T47D (cell line): ENCODE measurements at regions not wholly inside any gene's neighbourhood (a gene's known extent, or its start where the extent isn't known, plus 50 kb on each side); places are given as distances from the start of the nearest gene placed in this dataset.
"Not testable (repeated sequence)": the region's sequence is repeated elsewhere in the genome, so short reads cannot be mapped to it uniquely, and the experiment has no call there.

ENCODE experiments used
- DNase-seq, 2 experiments: peaks; one replicate each; pipeline versions ENCODE4 v3.0.0 to v3.0.0-alpha.2; 2011 to 2012; ENCODE audit warnings: low read depth in 1 of 2, low spot score in 1 of 2
- JUND ChIP-seq: IDR thresholded peaks from 2 replicates; pipeline ENCODE4 v1.6.1; 2012; ENCODE audit warnings: low read depth
- in situ Hi-C: cut with HindIII; loops from 2 replicates; pipeline ENCODE4 v1.10.0; 2016; ENCODE audit warnings: low sequenced_read_pairs, low pct_unique_long_range_greater_than_20kb

DNA sequence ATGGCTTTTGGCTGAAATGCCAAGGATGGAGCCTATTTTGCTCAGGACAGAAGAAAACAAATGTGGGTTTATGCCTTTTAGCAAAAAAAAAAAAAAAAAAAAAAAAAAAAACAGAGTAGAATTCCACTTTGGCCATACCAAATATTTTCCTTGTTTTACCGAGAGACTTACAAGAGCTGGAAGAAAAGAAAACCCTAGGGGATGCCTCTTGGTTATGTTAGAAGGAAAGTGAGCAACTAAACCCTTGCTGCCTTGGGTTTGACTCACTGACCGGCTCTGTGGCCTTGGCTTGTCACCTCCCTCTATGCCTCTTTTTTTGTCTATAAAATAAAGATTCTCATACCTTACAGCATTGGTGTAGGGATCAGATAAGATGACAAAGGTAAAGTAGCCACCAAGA is 69.6 kb upstream of the ABCA1 start:
- no peak for TF ChIP-seq JUND
- in situ Hi-C loops: no loop called here
- DNase-seq: no peak

GRCh38 chr9:104999136-104999535 is 71.2 kb upstream of the ABCA1 start:
- DNase-seq: no peak
- in situ Hi-C loops: no loop called here
- TF ChIP-seq JUND: no peak

DNA sequence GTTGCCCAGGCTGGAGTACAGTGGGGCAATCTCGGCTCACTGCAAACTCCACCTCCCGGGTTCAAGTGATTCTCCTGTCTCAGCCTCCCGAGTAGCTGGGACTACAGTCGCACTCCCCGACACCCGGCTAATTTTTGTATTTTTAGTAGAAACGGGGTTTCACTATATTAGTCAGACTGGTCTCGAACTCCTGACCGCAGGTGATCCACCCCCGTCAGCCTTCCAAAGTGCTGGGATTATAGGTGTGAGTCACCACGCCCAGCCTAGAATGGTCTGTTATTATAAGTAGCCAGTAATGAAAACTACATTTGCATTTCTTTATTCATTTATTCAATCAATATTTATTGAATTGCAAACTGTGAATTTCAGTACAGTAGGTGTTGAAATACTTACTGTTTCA is 72.6 kb upstream of the ABCA1 start:
- DNase-seq, in situ Hi-C loops: not testable (repeated sequence)

DNA sequence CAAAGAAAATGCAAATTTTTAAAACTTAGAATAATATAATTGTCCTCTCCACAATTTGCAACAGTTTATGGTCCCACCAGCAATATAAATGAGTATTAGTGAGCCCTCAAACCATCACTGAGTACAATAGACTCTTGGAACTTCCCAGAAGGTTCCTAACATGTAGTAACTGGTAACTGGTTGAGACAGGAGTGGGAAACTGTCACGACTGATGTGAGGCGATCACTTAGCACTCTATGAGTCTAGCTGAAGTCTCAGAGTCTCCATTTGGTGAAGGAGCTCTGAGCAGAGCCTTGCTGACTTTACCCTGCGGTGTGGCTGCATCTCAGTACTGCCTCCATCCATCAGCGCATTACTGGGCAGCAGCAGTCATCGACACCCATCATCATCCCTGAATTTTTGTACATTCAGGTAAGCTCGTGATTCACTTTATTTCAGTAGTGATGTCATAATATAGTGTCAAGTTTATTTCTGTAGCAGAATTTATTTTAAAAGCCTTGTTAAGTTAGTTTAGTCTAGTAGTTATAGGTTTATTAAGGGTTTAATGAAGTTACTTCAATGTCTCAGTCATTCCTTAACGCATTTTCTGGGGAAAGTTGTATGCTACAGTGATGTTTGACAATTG is 76.6 kb upstream of the ABCA1 start:
- in situ Hi-C loops: no loop called here
- no peak for TF ChIP-seq JUND
- no peak for DNase-seq

- in situ Hi-C loops: no loop called here
- no peak for DNase-seq
Observed at GRCh38 chr9:105005186-105005585, 77.2 kb upstream of the ABCA1 start.

GRCh38 chr9:105006514-105006913 is 78.6 kb upstream of the ABCA1 start:
- in situ Hi-C loops: no loop called here
- no peak for TF ChIP-seq JUND

More at GRCh38 chr9:105005186-105005585, 77.2 kb upstream of the ABCA1 start:
- TF ChIP-seq JUND: no peak

DNA sequence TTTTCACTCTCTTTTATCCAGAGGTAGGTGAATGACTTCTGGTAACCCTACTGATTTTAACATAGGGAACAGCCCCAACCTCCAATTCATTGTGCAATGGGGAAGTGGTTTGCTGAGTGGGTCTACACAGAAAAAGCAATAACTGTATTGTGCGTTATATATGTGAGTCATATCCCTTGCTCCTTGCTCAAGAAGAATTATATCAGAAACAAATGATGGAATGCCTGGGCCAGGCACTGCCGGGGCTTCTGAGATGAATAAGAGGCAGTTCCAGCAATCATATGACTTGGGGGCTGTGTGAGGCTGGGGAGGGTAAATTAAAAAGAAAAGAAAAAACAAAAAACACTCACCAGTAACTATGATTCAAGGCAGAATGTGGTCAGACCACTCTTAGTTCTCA is 79.2 kb upstream of the ABCA1 start:
- TF ChIP-seq JUND: no peak
- DNase-seq: no peak
- in situ Hi-C loops: no loop called here

More at GRCh38 chr9:105006514-105006913, 78.6 kb upstream of the ABCA1 start:
- no peak for DNase-seq

- DNase-seq, in situ Hi-C loops: not testable (repeated sequence)
Observed at GRCh38 chr9:105010089-105010488, 82.1 kb upstream of the ABCA1 start.

DNA sequence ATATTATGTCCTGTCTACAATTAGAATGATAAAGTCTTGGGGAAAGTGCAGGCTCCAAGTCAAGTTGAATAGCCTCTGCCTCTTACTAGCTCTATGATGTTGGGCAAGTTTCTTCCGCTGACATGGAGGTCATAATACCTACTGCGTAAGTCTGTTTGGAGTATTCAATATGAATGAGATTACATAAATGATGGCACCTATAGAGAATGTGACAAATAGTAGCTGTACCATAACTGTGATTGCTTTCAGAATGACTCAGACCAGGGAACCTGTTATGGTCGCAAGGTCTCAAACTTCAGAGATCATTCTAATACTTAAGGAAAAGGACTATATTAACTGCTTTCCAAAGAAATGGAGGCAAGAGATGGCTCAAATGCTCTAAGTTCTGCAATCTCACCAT is 94.0 kb upstream of the ABCA1 start:
- in situ Hi-C loops: no loop called here
- TF ChIP-seq JUND: no peak
- no peak for DNase-seq

GRCh38 chr9:105022545-105022944 is 94.6 kb upstream of the ABCA1 start:
- in situ Hi-C loops: not testable (repeated sequence)

GRCh38 chr9:105023788-105024187 is 95.8 kb upstream of the ABCA1 start:
- no peak for DNase-seq
- in situ Hi-C loops: no loop called here
- TF ChIP-seq JUND: no peak

More at GRCh38 chr9:105022545-105022944, 94.6 kb upstream of the ABCA1 start:
- not testable (repeated sequence) for DNase-seq

DNA sequence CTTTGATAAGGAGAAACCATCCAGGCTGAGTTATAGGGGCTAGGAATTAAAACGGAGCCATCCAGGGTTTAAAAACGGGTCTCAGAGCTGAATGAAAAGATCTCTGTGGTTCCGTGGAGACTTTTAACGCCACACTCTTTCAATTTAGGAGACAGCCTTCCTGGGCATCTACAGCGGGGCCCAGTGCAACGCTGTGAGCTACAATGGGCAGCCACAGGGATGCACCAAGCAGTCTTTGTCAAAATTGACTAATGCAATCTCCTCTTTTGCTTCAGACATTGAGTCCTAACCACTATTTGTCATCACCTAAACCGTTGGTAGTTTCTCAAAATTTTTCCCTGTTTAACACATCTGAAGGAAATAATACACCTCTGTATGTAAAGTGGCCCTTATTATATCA is 96.6 kb upstream of the ABCA1 start:
- no peak for TF ChIP-seq JUND
- no peak for DNase-seq
- in situ Hi-C loops: no loop called here

GRCh38 chr9:105026451-105026850 is 98.5 kb upstream of the ABCA1 start:
- no peak for DNase-seq
- in situ Hi-C loops: no loop called here
- TF ChIP-seq JUND: no peak

DNA sequence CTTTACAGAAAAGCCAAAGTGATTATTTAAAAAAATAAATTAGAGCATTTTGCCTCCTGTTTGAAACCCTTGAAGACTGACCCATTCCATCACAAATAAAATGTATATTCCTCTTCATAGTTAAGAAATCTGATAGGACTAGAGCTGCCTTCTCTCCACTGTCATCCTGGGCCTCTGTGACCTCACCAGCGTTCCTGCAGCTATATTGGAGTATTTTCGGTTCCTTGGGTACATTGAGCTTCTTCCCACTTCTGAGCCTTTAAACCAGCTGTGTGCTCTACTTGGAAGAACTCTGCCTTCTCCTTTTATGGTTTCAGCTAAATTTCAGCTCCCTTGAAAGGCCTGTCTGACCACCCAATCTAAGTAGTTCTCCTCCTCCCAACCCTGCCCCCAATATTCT is 99.1 kb upstream of the ABCA1 start:
- DNase-seq: no peak
- in situ Hi-C loops: no loop called here
- no peak for TF ChIP-seq JUND
